ENCODE measurements at regions not wholly inside any gene's neighbourhood (a gene's known extent, or its start where the extent isn't known, plus 50 kb on each side); places are given as distances from the start of the nearest gene placed in this dataset.
"Not testable (repeated sequence)": the region's sequence is repeated elsewhere in the genome, so short reads cannot be mapped to it uniquely, and the experiment has no call there.

- Mint-ChIP-seq H3K4me1 (no peaks in the 10 kb centered on the region), H3K4me3 (no peak overlapping the region), H3K27me3 (no peaks in the 10 kb centered on the region), H3K27ac (peak overlapping the region in 1 of 6 donors; percentile 18), H3K9me3 (peaks cover 13 to 46% (median 41%) of the 10 kb centered on the region in 7 donors), H3K36me3 (peaks cover under 1 to 15% of the 10 kb centered on the region in 2 donors)
- ATAC-seq (ENCODE audit: low read depth in 2 of 2) = no peak
- no peak for DNase-seq
These were observed 3900.6 kb upstream of the OR11H1 start for GRCh38 chr22:11627436-11627797.

- Mint-ChIP-seq H3K4me3 (no peak overlapping the region), H3K9me3 (peaks cover 13 to 44% (median 39%) of the 10 kb centered on the region in 7 donors), H3K27me3 (no peaks in the 10 kb centered on the region), H3K4me1 (no peaks in the 10 kb centered on the region), H3K36me3 (peaks cover 0 to 15% of the 10 kb centered on the region in 2 donors), H3K27ac (no peak overlapping the region)
- ATAC-seq (ENCODE audit: low read depth in 2 of 2) (no peak), DNase-seq (no peak)
These were observed 3900.0 kb upstream of the OR11H1 start for GRCh38 chr22:11627798-11628650.

- Mint-ChIP-seq H3K4me1 (no peaks in the 10 kb centered on the region), H3K27ac (no peak overlapping the region), H3K27me3 (no peaks in the 10 kb centered on the region), H3K4me3 (no peak overlapping the region), H3K9me3 (peaks cover 13 to 42% (median 35%) of the 10 kb centered on the region in 7 donors), H3K36me3 (peaks cover 0 to 15% of the 10 kb centered on the region in 2 donors)
- ATAC-seq (ENCODE audit: low read depth in 2 of 2) (no peak), DNase-seq (no peak)
These were observed 3899.1 kb upstream of the OR11H1 start for GRCh38 chr22:11628651-11629511.

GRCh38 chr22:11629661-11630385 lies 3898.2 kb upstream of the OR11H1 start:
- ATAC-seq (ENCODE audit: low read depth in 2 of 2) (no peak), DNase-seq (no peak)
- no peak overlapping the region for H3K27ac Mint-ChIP-seq
- peak overlapping the region in 1 of 8 donors; percentile 56 for H3K4me3 Mint-ChIP-seq
- peaks cover 0 to 15% of the 10 kb centered on the region in 2 donors for H3K36me3 Mint-ChIP-seq
- no peaks in the 10 kb centered on the region for H3K27me3 Mint-ChIP-seq
- H3K4me1 Mint-ChIP-seq = no peaks in the 10 kb centered on the region
- peaks cover 13 to 35% (median 33%) of the 10 kb centered on the region in 7 donors for H3K9me3 Mint-ChIP-seq

GRCh38 chr22:11630386-11631084 lies 3897.5 kb upstream of the OR11H1 start:
- DNase-seq; H3K4me3 Mint-ChIP-seq; H3K4me1 Mint-ChIP-seq; H3K27me3 Mint-ChIP-seq; ATAC-seq (ENCODE audit: low read depth in 2 of 2); H3K27ac Mint-ChIP-seq: not testable (repeated sequence)
- Mint-ChIP-seq H3K36me3 (peaks cover 0 to 15% of the 10 kb centered on the region in 2 donors), H3K9me3 (peaks cover 13 to 32% (median 27%) of the 10 kb centered on the region in 7 donors)
